HepG2 (cell line): ENCODE measurements at regions not wholly inside any gene's neighbourhood (a gene's known extent, or its start where the extent isn't known, plus 50 kb on each side); places are given as distances from the start of the nearest gene placed in this dataset.

ENCODE experiments used
- BHLHE40 ChIP-seq: IDR thresholded peaks from 2 replicates; pipeline ENCODE4 v1.6.1; 2011; ENCODE audit warnings: low read length, improper control_type of control experiment
- EP300 ChIP-seq, 3 experiments: sonication (generic) in 1 of 3; formaldehyde crosslinking in 1 of 3; IDR thresholded peaks; 2 replicates each; pipeline versions ENCODE4 v1.5.1 to v1.6.1; 2011 to 2020; ENCODE audit warnings: low read depth in 2 of 3, low read length in 2 of 3, borderline replicate concordance in 1 of 3, improper control_type of control experiment in 1 of 3, mild to moderate bottlenecking in 1 of 3, missing genetic modification reagents in 1 of 3, moderate library complexity in 1 of 3
- JUND ChIP-seq: sonication (generic); formaldehyde crosslinking; IDR thresholded peaks from 2 replicates; pipeline ENCODE4 v1.8.0; 2022; ENCODE audit warnings: mild to moderate bottlenecking, missing genetic modification reagents
- NFE2L1 ChIP-seq: sonication (generic); formaldehyde crosslinking; IDR thresholded peaks from 2 replicates; pipeline ENCODE4 v1.4.0; 2020; ENCODE audit warnings: missing genetic modification reagents, mild to moderate bottlenecking, borderline replicate concordance
- PHF8 ChIP-seq: sonication (generic); formaldehyde crosslinking; IDR thresholded peaks from 2 replicates; pipeline ENCODE4 v1.5.0; 2020; ENCODE audit warnings: missing genetic modification reagents
- POLR2A ChIP-seq, 2 experiments: IDR thresholded peaks; 2 replicates each; pipeline ENCODE4 v1.6.1; 2011; ENCODE audit warnings: low read depth in 2 of 2, low read length in 2 of 2, mild to moderate bottlenecking in 1 of 2, moderate library complexity in 1 of 2; ENCODE audit not compliant: insufficient read depth in 1 of 2
- SP1 ChIP-seq, 2 experiments: fragments of 450-650 bp in 1 of 2; sonication (generic) in 1 of 2; formaldehyde crosslinking in 1 of 2; IDR thresholded peaks; 2 replicates each; pipeline versions ENCODE4 v1.4.0 to v1.6.1; 2016 to 2020; ENCODE audit warnings: missing genetic modification reagents in 1 of 2
- TARDBP ChIP-seq: sonication (generic); formaldehyde crosslinking; IDR thresholded peaks from 2 replicates; pipeline ENCODE4 v1.8.0; 2022; ENCODE audit warnings: mild to moderate bottlenecking, missing genetic modification reagents
- ZKSCAN1 ChIP-seq: fragments of 150-350 bp; IDR thresholded peaks from 2 replicates; pipeline ENCODE4 v1.6.1; 2014; ENCODE audit warnings: low read length
- ZNF274 ChIP-seq: sonication (generic); formaldehyde crosslinking; IDR thresholded peaks from 2 replicates; pipeline ENCODE4 v1.5.1; 2020; ENCODE audit warnings: mild to moderate bottlenecking, missing genetic modification reagents
- TF ChIP-seq, protein P1 (sequence below): IDR thresholded peaks from 2 replicates; pipeline ENCODE4 v1.6.1; 2012; ENCODE audit warnings: low read length, improper control_type of control experiment
- TF ChIP-seq, protein P2 (sequence below): sonication (generic); formaldehyde crosslinking; IDR thresholded peaks from 2 replicates; pipeline ENCODE4 v1.5.1; 2020; ENCODE audit warnings: mild to moderate bottlenecking, missing genetic modification reagents, borderline replicate concordance
- TF ChIP-seq, protein P3 (sequence below): IDR thresholded peaks from 2 replicates; pipeline ENCODE4 v1.6.1; 2016

DNA sequence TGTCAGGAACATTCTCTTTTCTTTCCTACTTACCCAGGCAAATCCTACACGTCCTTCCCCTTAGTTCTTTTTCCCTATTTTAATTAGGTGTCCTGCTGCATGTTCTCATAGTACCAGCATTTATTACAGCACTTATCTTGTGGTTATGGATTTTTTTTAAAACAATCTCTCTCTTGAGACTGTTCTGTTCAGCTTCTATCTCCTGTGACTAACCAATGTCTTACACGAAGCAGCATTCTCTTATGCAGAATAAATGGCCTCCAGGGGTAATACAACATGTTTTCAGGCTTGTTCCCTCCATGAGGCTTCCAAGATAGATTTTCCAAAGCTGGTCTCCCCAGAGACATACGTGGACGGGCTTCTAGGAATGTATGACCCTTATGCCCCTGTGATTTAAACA, 1096.1 kb upstream of the CELF2 start:
- TF ChIP-seq SP1 (IDR thresholded peaks at IDR 0.05): no peak
- no peak for TF ChIP-seq SP1 (CRISPR knock-in tag; IDR thresholded peaks at IDR 0.05)
- no peak for TF ChIP-seq ZNF274 (CRISPR knock-in tag)
- no peak for TF ChIP-seq NFE2L1 (CRISPR knock-in tag)
- TF ChIP-seq BHLHE40: no peak
- TF ChIP-seq, protein P1, sequence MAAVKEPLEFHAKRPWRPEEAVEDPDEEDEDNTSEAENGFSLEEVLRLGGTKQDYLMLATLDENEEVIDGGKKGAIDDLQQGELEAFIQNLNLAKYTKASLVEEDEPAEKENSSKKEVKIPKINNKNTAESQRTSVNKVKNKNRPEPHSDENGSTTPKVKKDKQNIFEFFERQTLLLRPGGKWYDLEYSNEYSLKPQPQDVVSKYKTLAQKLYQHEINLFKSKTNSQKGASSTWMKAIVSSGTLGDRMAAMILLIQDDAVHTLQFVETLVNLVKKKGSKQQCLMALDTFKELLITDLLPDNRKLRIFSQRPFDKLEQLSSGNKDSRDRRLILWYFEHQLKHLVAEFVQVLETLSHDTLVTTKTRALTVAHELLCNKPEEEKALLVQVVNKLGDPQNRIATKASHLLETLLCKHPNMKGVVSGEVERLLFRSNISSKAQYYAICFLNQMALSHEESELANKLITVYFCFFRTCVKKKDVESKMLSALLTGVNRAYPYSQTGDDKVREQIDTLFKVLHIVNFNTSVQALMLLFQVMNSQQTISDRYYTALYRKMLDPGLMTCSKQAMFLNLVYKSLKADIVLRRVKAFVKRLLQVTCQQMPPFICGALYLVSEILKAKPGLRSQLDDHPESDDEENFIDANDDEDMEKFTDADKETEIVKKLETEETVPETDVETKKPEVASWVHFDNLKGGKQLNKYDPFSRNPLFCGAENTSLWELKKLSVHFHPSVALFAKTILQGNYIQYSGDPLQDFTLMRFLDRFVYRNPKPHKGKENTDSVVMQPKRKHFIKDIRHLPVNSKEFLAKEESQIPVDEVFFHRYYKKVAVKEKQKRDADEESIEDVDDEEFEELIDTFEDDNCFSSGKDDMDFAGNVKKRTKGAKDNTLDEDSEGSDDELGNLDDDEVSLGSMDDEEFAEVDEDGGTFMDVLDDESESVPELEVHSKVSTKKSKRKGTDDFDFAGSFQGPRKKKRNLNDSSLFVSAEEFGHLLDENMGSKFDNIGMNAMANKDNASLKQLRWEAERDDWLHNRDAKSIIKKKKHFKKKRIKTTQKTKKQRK: no peak
- TF ChIP-seq ZKSCAN1: no peak
- TF ChIP-seq EP300 (IDR thresholded peaks at IDR 0.05; ENCODE audit: low read depth in 2 of 2, low read length in 2 of 2): no peak
- no peak for TF ChIP-seq EP300 (CRISPR knock-in tag; IDR thresholded peaks at IDR 0.05; ENCODE audit: borderline replicate concordance)
- no peak for TF ChIP-seq PHF8
- no peak for TF ChIP-seq TARDBP (CRISPR knock-in tag)
- TF ChIP-seq, protein P2, sequence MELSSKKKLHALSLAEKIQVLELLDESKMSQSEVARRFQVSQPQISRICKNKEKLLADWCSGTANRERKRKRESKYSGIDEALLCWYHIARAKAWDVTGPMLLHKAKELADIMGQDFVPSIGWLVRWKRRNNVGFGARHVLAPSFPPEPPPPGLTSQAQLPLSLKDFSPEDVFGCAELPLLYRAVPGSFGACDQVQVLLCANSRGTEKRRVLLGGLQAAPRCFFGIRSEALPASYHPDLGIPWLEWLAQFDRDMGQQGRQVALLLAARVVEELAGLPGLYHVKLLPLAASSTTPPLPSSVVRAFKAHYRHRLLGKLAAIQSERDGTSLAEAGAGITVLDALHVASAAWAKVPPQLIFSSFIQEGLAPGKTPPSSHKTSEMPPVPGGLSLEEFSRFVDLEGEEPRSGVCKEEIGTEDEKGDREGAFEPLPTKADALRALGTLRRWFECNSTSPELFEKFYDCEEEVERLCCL: no peak
- TF ChIP-seq POLR2A (IDR thresholded peaks at IDR 0.05; ENCODE audit: insufficient read depth in 1 of 2, low read depth in 2 of 2, low read length in 2 of 2): no peak
- TF ChIP-seq JUND (CRISPR knock-in tag): no peak
- TF ChIP-seq, protein P3, sequence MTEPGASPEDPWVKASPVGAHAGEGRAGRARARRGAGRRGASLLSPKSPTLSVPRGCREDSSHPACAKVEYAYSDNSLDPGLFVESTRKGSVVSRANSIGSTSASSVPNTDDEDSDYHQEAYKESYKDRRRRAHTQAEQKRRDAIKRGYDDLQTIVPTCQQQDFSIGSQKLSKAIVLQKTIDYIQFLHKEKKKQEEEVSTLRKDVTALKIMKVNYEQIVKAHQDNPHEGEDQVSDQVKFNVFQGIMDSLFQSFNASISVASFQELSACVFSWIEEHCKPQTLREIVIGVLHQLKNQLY: no peak
